K562 (cell line): ENCODE measurements at regions not wholly inside any gene's neighbourhood (a gene's known extent, or its start where the extent isn't known, plus 50 kb on each side); places are given as distances from the start of the nearest gene placed in this dataset.

Experiments used
- CTCF ChIP-seq, 3 experiments: IDR thresholded peaks in 2 of 3; conservative IDR thresholded peaks in 1 of 3; 2 replicates each; pipeline ENCODE4 v1.5.1; 2011 to 2012; ENCODE audit warnings: low read length in 3 of 3, mild to moderate bottlenecking in 3 of 3, control low read depth in 2 of 3, improper control_type of control experiment in 1 of 3, inconsistent platforms in 1 of 3, low read depth in 1 of 3, mixed read lengths in 1 of 3, moderate library complexity in 1 of 3; ENCODE audit not compliant: insufficient read depth in 2 of 3
- NFYB ChIP-seq: IDR thresholded peaks from 2 replicates; pipeline ENCODE4 v1.6.1; 2011; ENCODE audit warnings: mild to moderate bottlenecking, moderate library complexity; ENCODE audit not compliant: insufficient read length; ENCODE audit errors: extremely low read depth
- POLR2AphosphoS5 ChIP-seq: IDR thresholded peaks from 2 replicates; pipeline ENCODE4 v1.6.1; 2011; ENCODE audit warnings: mild to moderate bottlenecking, low read depth, low read length, moderate library complexity; ENCODE audit not compliant: control insufficient read depth, insufficient read depth
- PRPF4 ChIP-seq: fragments of 200-400 bp; formaldehyde crosslinking; IDR thresholded peaks from one replicate; pipeline ENCODE4 v1.6.1; 2017; ENCODE audit warnings: low read length, low read depth, mild to moderate bottlenecking; ENCODE audit not compliant: insufficient read depth, poor library complexity, severe bottlenecking
- RBM34 ChIP-seq: fragments of 200-400 bp; formaldehyde crosslinking; IDR thresholded peaks from 2 replicates; pipeline ENCODE4 v1.6.1; 2018; ENCODE audit warnings: low read length, borderline replicate concordance; ENCODE audit not compliant: insufficient read depth
- SMC3 ChIP-seq: conservative IDR thresholded peaks from 2 replicates; pipeline ENCODE4 v1.6.1; 2011; ENCODE audit warnings: low read depth, low read length, improper control_type of control experiment; ENCODE audit not compliant: insufficient read depth
- SREBF1 ChIP-seq: fragments of 150-350 bp; IDR thresholded peaks from 2 replicates; pipeline ENCODE4 v1.6.1; 2014; ENCODE audit warnings: antibody characterized with exemption, low read depth, low read length, borderline replicate concordance
- TBL1XR1 ChIP-seq, 2 experiments: IDR thresholded peaks; 2 replicates each; pipeline ENCODE4 v1.6.1; 2012; ENCODE audit warnings: improper control_type of control experiment in 2 of 2, low read length in 2 of 2, mild to moderate bottlenecking in 1 of 2
- ZNF121 ChIP-seq: sonication (generic); formaldehyde crosslinking; conservative IDR thresholded peaks from 2 replicates; pipeline ENCODE4 v1.8.0; 2022; ENCODE audit warnings: missing genetic modification reagents
- ZNF644 ChIP-seq: fragments of 200-800 bp; sonication (Bioruptor generic); IDR thresholded peaks from 2 replicates; pipeline ENCODE4 v1.6.1; 2016; ENCODE audit warnings: low read depth, missing genetic modification characterization, missing compliant biosample characterization
- ZNF764 ChIP-seq: fragments of 250-450 bp; sonication (Bioruptor Pico); IDR thresholded peaks from 2 replicates; pipeline ENCODE4 v1.4.0; 2020; ENCODE audit warnings: low read depth, mild to moderate bottlenecking, moderate library complexity
- TF ChIP-seq, protein P1 (sequence below): fragments of 450-650 bp; formaldehyde crosslinking; conservative IDR thresholded peaks from 2 replicates; pipeline ENCODE4 v1.4.0; 2022; ENCODE audit warnings: mild to moderate bottlenecking, missing genetic modification characterization
- TF ChIP-seq, protein P2 (sequence below): sonication (generic); formaldehyde crosslinking; IDR thresholded peaks from 2 replicates; pipeline ENCODE4 v1.9.0; 2022; ENCODE audit warnings: mild to moderate bottlenecking, missing genetic modification reagents

DNA sequence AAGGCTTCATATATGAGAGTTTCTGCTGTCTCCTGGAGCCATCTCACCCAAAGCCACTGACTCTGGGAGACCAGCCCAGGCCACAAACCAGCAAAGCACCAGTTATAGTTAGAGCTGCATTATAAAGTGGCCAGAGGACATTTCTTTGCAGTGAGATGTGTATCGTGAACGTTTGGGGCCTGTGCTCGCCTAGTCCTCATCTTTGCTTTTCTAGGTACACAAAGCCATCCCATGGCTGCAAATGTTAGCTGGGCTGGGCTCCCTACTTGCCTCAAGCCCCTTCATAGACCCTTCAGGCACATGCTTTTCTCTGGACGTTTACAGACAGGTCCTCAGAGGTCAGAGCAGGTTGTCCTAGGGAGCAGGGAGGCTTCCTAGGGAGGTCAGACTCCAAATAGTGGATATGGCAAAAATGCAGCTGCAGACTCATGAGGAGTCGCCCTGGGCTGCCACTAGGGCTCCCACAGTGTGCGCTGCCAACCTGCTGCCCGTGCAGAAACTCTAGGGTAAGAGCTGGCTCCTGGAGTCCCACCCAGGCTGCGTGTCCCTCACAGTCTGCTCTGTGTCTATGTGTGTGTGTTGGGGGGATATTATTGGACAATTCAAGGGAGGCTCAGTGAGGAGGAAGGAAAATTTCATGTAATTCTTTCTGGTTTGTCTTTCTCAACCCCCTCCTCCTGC, 141.0 kb downstream of the RPIA start:
- no peak for TF ChIP-seq TBL1XR1 (IDR thresholded peaks at IDR 0.05; ENCODE audit: low read length in 2 of 2)
- no peak for TF ChIP-seq PRPF4
- TF ChIP-seq SREBF1 = no peak
- TF ChIP-seq, protein P1, sequence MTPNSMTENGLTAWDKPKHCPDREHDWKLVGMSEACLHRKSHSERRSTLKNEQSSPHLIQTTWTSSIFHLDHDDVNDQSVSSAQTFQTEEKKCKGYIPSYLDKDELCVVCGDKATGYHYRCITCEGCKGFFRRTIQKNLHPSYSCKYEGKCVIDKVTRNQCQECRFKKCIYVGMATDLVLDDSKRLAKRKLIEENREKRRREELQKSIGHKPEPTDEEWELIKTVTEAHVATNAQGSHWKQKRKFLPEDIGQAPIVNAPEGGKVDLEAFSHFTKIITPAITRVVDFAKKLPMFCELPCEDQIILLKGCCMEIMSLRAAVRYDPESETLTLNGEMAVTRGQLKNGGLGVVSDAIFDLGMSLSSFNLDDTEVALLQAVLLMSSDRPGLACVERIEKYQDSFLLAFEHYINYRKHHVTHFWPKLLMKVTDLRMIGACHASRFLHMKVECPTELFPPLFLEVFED = no peak
- no peak for TF ChIP-seq CTCF (IDR thresholded peaks at IDR 0.05 in 2 of 3, conservative IDR thresholded peaks at IDR 0.05 in 1 of 3; ENCODE audit: insufficient read depth in 2 of 3, low read depth in 1 of 3, low read length in 3 of 3)
- TF ChIP-seq ZNF121 (CRISPR knock-in tag) = no peak
- no peak for TF ChIP-seq ZNF764 (CRISPR knock-in tag)
- TF ChIP-seq, protein P2, sequence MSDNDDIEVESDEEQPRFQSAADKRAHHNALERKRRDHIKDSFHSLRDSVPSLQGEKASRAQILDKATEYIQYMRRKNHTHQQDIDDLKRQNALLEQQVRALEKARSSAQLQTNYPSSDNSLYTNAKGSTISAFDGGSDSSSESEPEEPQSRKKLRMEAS (CRISPR knock-in tag) = no peak
- no peak for TF ChIP-seq NFYB
- TF ChIP-seq POLR2AphosphoS5 = no peak
- TF ChIP-seq ZNF644 (tag) = no peak
- no peak for TF ChIP-seq RBM34
- no peak for TF ChIP-seq SMC3
